ENCODE measurements at regions not wholly inside any gene's neighbourhood (a gene's known extent, or its start where the extent isn't known, plus 50 kb on each side); places are given as distances from the start of the nearest gene placed in this dataset.

DNA sequence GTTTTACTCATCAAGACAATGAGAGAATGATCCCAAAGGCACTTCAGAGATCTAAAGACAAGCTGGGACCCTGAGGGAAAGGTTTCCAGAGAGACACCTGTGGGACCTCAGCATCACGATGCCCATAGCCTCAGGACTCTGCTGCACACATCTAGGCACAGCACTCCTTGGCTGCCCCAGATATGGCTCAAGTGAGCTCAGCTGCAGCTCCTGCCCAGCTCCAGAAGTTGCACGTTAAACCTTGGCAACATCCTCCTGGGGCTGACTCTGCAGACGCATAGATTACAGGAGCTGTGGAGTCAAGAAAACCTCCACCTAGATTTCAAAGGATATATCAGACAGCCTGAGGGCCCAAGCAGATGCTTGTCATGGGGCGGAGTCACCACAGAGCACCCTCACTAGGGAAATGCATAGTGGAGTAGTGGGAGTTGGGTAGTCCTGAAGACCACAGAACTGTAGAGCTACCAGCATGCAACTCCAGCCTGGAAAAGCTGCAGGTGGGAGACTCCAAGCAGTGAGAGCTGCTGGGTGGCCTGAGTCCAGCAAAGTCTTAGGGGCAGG, 582.0 kb downstream of the CDH11 start:
- TF ChIP-seq, protein P1, sequence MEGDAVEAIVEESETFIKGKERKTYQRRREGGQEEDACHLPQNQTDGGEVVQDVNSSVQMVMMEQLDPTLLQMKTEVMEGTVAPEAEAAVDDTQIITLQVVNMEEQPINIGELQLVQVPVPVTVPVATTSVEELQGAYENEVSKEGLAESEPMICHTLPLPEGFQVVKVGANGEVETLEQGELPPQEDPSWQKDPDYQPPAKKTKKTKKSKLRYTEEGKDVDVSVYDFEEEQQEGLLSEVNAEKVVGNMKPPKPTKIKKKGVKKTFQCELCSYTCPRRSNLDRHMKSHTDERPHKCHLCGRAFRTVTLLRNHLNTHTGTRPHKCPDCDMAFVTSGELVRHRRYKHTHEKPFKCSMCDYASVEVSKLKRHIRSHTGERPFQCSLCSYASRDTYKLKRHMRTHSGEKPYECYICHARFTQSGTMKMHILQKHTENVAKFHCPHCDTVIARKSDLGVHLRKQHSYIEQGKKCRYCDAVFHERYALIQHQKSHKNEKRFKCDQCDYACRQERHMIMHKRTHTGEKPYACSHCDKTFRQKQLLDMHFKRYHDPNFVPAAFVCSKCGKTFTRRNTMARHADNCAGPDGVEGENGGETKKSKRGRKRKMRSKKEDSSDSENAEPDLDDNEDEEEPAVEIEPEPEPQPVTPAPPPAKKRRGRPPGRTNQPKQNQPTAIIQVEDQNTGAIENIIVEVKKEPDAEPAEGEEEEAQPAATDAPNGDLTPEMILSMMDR (IDR thresholded peaks at IDR 0.05; ENCODE audit: poor library complexity), result no peak
- TF ChIP-seq EZH2 (IDR thresholded peaks at IDR 0.05; ENCODE audit: borderline replicate concordance), result no peak
